Dedifferentiated amniotic fluid mesenchymal stem cell (primary cell): ENCODE measurements at regions not wholly inside any gene's neighbourhood (a gene's known extent, or its start where the extent isn't known, plus 50 kb on each side); places are given as distances from the start of the nearest gene placed in this dataset.

Experiments
- DNase-seq: peaks from one replicate; pipeline ENCODE4 v3.0.0-alpha.2; 2016; ENCODE audit errors: extremely low spot score

DNA sequence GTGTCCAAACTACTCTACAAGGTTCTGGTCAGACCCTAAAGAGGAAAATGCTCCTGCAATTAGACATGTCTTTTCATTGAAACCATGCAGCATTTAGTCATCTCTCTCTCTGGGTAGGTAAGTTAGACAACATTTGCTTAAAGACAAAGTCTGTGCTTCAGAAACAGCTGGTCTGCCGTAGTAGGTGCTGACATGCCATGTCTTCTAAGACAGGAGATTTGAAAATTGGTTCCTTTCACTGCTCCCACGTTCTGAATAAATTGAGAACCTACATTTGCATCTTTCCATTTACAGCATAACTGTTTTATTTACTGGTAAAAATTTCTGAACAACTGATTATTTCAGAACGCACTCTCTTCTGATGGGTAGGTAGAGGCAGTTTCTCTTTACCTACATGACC lies 494.0 kb downstream of the EFNB2 start:
- DNase-seq: no peak

GRCh38 chr13:106038752-106039151 lies 496.7 kb downstream of the EFNB2 start:
- peak; percentile 54 for DNase-seq

DNA sequence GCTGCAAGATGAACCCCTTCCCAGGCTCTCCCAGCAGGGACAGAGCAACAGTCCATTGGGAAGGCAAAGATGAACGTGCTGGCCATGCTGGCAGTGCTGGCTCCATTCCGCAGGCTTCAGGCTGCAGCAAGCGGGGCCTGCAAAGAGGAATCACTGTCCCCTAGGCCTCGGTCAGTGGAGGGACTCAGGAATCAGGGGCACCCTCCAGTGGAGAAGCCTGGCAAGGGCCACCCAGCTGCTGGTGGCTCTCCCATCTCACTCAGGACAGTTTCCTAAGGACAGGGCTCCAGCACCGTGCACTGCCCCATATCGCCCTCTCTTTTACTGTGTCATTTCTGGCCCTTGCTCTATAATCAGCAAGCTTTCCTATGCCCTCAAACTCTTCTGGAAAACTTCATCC lies 498.6 kb downstream of the EFNB2 start:
- no peak for DNase-seq

- DNase-seq: no peak
Observed at GRCh38 chr13:106034201-106034600, 501.3 kb downstream of the EFNB2 start.

DNA sequence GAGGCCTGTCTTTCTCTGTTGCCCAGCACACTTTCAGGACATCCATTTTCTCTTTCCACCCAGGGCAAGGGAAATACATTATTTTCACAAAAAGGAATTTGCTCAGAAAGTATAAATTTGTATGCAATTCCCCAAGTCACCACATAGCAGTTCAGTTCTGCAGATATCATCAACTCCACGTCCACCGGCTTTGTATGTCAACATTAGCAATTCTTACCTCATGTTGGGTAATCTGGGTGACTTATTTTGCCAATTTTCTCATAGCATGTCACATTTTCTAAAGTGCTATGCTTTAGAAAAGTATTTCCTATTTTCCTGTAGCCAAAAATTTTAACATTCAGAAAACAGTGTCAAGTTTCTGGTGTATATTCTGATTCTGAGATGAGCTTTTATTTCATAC lies 501.8 kb downstream of the EFNB2 start:
- DNase-seq: peak; percentile 93

DNA sequence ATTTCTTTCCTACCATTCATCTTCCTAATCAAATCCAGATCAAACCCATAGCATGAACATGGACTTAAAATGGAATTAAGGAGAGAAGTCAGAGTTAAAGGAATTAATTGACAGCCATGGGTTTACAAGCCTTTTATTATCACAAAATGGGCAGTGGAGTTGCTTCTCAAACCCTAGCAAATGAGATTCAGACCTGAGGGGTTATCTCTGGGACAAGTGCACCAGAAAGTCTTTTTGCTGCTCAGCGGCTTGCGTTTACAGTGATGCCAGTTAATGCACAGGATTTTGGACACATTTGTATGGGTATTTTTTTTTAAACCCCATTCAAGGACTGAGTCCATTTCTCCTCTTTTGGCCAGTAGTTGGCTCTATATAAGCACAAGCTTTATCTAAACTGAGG lies 503.0 kb downstream of the EFNB2 start:
- no peak for DNase-seq

DNA sequence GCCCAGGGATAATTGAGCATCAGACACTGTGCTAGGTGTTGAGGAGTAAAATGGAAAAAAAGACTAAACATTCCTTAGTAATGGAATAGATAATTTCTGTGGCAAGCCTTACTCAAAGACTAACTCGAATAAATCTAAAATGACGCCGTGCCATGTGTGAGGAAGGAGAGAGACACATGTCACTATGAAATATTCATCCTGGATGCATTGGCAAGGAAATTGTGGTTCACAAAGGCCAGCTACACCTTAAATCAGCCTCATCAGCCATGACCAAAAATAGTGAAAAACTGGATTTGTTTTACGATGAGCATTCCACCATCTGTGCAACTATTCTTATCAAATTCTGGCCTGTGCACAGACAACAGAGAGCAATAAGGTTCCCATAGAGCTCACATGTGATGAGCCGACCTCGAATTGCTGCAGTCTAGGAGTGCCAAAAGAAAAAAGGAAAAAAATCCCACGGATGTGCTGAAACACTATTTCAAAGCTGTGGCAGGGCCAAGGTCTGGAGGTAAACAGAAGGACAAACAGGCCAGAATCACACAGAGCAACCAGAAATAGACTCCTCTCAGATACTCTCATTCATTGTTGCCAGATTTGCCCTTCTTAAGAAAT lies 505.7 kb downstream of the EFNB2 start:
- no peak for DNase-seq

DNA sequence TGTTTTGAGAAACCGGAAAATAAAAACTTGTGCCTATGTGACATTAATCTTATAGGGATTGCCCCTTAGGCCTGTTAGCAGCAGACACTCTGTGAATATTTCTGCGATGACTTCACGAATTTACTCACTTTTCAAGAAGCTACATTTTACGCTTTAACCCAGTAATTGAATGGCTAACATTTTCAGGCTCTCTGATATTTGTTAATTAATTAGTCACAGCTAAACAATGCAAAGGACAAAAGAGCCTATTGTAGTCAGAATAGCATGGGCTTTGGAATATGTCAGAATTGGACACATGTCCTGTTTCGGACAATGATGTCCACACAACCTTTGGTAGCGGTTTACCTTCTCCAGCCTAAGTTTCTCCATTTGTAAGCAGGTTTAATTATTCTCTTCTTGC lies 506.6 kb downstream of the EFNB2 start:
- DNase-seq: no peak

GRCh38 chr13:106011600-106011999 lies 523.9 kb downstream of the EFNB2 start:
- DNase-seq: no peak

DNA sequence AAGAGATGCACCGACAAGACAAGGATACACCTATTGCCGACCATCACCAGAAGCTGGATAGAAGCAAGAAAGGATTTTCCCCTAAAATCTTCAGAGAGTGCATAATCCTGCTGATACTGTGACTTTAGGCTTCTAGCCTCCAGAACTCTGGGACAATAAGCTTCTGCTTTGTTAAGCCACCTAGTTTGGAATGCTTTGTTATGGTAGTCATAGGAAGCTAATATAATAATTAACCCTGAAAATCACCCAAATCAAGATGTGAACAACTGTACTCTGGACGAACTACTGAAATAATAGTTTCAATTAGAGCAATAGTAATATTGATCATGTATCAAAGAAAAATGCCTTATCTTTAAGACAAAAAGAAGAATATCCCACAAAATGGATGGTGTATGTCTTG lies 524.6 kb downstream of the EFNB2 start:
- no peak for DNase-seq

DNA sequence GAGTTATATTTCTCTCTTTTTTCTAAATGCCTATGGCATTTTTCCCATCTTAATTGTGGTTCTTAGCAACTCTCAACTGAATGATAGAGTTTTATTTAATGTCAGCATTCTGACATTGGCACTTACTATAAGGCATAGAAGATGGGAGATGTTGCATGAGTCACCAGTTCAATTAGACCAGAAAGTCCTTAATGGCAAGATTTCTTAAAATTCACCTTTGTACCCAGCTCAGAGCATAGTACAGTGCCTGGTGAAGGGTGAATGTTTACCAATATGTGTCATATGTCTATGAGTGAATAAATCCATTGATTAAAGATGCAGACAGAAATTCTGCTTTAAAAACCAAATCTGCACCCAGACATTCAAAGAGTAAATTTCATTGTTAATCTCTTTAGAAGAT lies 526.9 kb downstream of the EFNB2 start:
- DNase-seq: no peak

GRCh38 chr13:106007156-106007555 lies 528.3 kb downstream of the EFNB2 start:
- DNase-seq: no peak

DNA sequence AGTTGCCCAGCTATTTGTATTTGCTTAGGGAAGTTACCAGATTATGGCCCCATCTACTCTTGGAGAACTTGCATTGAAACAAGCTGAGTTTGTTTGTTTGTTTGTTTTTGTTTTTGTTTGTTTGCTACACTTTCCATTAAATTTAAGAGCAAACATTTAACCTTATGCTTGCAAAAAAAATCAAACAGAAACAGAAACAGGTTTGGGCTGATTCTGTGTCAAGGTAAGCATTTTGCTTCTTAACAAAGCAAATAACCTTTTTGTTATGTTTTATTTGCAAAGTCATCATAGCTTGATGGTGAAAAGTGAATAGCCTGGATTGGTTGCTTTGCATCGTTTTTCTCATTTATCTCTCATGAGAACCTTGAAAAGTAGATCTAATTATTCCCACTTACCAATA lies 531.8 kb downstream of the EFNB2 start:
- DNase-seq: no peak

DNA sequence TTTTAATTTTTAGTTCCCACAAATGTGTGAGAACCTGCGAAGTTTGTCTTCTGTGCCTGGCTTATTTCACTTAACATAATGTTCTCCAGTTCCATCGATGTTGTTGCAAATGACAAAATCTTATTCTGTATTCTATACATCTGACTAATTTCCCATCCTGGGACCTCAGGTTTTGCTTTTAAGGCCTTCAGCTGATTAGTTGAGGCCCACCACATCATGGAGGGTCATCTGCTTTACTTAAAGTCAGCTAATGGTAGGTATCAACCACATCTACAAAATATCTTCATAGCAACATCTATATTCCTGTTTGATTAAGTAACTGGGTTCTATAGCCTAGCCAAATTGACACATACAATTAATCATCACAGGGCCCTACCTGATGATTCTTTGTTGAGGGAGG lies 534.0 kb downstream of the EFNB2 start:
- DNase-seq: no peak

- DNase-seq: no peak
Observed at GRCh38 chr13:105997581-105998550, 537.6 kb downstream of the EFNB2 start.

- DNase-seq: no peak
Observed at GRCh38 chr13:105996391-105997025, 539.0 kb downstream of the EFNB2 start.

GRCh38 chr13:105994340-105994739 lies 541.1 kb downstream of the EFNB2 start:
- DNase-seq: no peak

DNA sequence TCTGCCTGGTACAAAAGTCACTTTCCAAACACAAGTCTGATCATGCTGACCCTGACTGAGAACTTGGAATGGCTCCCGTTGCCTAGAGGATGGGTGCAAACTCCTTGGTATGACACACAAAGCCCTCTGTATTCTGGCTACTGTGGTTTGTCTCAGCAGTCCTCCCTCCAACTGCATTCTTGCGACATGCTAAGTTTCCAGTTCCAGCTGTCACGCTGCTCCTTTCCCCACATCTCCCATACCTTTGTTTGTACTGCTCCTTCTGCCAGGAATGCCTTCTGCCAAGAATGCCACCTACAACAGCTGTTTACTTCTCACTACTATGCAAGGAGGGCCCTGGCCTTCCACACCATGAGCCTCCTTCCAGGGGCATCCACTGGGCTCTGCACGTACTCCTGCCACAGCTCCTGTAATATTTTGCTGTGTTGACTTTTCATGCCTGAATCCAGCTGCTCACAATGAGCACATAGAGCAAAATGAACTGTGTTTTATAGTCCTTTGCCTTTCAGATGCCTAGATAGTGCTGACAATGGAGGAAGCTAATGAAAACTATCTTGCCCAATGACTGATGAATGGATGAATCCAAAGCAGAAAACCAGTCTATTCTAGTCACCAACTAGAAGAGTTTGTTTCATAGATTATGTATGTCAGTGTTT lies 543.7 kb downstream of the EFNB2 start:
- DNase-seq: no peak

DNA sequence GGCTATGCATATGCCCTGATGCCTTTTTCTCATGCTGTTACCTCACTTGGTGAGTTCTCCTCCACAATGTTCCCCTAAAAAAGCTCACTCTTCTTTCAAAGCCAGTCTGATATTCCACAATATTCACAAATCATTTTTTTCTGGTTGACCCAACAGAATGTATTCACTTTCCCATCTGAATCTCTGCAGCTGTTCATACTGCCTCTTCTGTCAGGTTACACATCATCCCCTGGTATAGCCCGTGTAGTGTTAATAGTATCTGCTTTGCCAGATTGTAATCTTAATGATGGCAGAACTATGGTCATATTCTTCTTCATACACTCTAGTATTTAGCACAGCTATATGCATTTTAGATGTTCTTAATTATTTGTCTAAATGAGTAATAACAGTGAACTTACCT lies 544.3 kb downstream of the EFNB2 start:
- no peak for DNase-seq

DNA sequence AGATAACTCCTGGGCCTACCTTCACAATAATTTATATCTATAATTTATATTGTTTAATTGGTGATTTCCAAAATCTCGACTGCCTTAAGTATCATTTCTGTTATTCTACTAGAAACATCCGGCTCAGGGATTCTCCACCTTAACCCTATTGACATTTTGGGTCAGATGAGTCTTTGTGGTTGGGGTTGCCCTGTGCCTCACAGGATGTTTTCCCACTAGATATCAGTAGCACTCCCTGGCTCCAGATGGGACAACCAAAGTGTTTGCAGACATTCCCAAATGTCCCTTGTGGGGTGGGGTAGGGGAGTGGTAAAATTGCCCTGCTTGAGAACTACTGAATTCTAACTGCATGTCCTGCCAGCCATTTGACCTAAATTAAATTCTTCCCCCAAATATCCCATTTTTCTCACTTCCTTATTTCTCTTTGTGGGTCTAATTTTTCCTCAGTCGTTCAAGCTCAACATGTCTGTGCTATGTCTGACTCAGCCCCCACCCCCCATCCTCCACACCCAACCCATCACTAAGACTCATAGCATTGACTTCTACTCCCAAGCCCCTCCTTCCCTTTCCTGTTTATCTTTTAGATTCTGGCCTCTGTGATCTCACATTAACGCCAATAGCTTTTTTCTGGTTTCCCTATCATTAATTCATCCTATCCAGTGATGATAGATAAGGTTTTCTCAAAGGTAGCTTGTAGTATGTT lies 545.1 kb downstream of the EFNB2 start:
- no peak for DNase-seq

- DNase-seq: no peak
Observed at GRCh38 chr13:105984646-105985045, 550.8 kb downstream of the EFNB2 start.

- DNase-seq: no peak
Observed at GRCh38 chr13:105984236-105984635, 551.2 kb downstream of the EFNB2 start.
